ENCODE measurements at regions not wholly inside any gene's neighbourhood (a gene's known extent, or its start where the extent isn't known, plus 50 kb on each side); places are given as distances from the start of the nearest gene placed in this dataset.

DNA sequence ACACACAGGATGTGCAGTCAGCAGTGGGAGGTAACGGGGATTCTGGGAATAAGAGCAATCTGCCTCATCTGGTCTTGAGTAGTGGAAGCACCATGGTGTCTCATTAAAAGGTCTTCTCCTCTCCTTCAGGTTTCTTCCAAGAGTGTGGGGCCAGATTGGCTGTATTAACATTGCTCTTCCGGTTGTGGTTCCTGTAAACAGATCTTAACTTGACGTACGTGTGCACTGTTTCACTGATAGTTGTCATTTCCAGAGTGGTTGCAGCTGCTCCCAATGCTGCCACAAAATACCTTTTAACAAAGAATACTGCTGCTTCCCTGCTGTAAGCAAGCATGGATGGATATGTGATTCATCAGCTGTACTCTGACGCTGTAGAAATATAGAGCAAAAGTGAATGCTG lies 1443.4 kb upstream of the TENM3 start:
- TF ChIP-seq POLR2A (IDR thresholded peaks at IDR 0.05) (no peak), CTCF (IDR thresholded peaks at IDR 0.05) (no peak)
